IPS-18a (cell line): ENCODE measurements at regions not wholly inside any gene's neighbourhood (a gene's known extent, or its start where the extent isn't known, plus 50 kb on each side); places are given as distances from the start of the nearest gene placed in this dataset.
"Not testable (repeated sequence)": the region's sequence is repeated elsewhere in the genome, so short reads cannot be mapped to it uniquely, and the experiment has no call there.

Source experiments
- H3K27ac ChIP-seq: one replicate; pipeline ENCODE4 v1.5.1; 2013; ENCODE audit warnings: low read length
- H3K27me3 ChIP-seq: one replicate; pipeline ENCODE4 v1.6.1; 2013; ENCODE audit warnings: mild to moderate bottlenecking, low read length; ENCODE audit not compliant: control insufficient read depth, insufficient read depth
- H3K36me3 ChIP-seq: one replicate; pipeline ENCODE4 v1.6.1; 2013; ENCODE audit warnings: low read depth, low read length; ENCODE audit not compliant: control insufficient read depth
- H3K4me1 ChIP-seq: one replicate; pipeline ENCODE4 v1.6.1; 2013; ENCODE audit warnings: low read depth, low read length; ENCODE audit not compliant: control insufficient read depth
- H3K4me3 ChIP-seq: one replicate; pipeline ENCODE4 v1.5.1; 2013; ENCODE audit warnings: low read length
- H3K9ac ChIP-seq: one replicate; pipeline ENCODE4 v1.6.1; 2013; ENCODE audit warnings: mild to moderate bottlenecking, low read length, moderate library complexity
- H3K9me3 ChIP-seq: one replicate; pipeline ENCODE4 v1.6.1; 2013; ENCODE audit warnings: low read depth, low read length; ENCODE audit not compliant: control insufficient read depth

GRCh38 chr9:19925674-19926503 lies 137.1 kb upstream of the SLC24A2 start:
- Histone ChIP-seq H3K27ac (no peak overlapping the region), H3K9ac (peak overlapping the region; percentile 8), H3K4me3 (peak overlapping the region; percentile 32), H3K27me3 (peaks cover 11% of the 10 kb centered on the region), H3K36me3 (no peaks in the 10 kb centered on the region), H3K4me1 (peaks cover 8% of the 10 kb centered on the region), H3K9me3 (no peaks in the 10 kb centered on the region)

- no peaks in the 10 kb centered on the region for H3K9me3 ChIP-seq
- no peak overlapping the region for H3K9ac ChIP-seq
- no peak overlapping the region for H3K4me3 ChIP-seq
- H3K27me3 ChIP-seq = peaks cover 11% of the 10 kb centered on the region
- peaks cover 8% of the 10 kb centered on the region for H3K4me1 ChIP-seq
- no peaks in the 10 kb centered on the region for H3K36me3 ChIP-seq
- no peak overlapping the region for H3K27ac ChIP-seq
Observed at GRCh38 chr9:19924080-19924479, 135.2 kb upstream of the SLC24A2 start.

DNA sequence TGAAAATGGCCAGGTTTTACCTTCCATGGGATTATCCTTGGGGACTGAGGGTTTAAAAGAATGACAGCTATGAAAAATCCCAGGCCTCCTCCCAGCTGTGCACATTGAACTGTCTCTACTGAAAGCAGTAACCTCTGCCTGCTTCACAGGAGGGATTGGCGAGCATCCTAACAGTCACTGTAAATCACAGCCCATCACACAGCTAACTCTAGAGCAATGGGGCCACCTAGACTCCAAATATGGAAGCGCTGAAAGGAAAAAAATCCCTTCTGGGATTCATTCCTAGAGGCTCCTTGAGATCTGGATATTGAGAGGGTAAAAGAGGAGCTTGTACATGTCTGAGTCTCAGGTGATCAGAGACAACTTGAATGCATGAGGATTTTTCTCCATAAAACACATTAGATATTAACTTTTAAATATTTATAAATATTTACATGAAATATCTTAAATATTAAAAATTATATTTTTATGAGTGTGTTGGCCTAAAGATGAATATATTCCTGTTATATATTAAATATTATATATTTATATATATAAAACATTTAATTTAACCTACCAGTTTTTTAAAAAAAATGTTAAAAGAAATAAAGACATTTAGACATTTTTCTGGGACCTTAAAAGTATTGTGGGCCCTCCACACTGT lies 133.8 kb upstream of the SLC24A2 start:
- Histone ChIP-seq H3K27me3 (peaks cover 11% of the 10 kb centered on the region), H3K27ac (no peak overlapping the region), H3K9me3 (no peaks in the 10 kb centered on the region), H3K36me3 (no peaks in the 10 kb centered on the region), H3K4me3 (no peak overlapping the region), H3K4me1 (peaks cover 8% of the 10 kb centered on the region), H3K9ac (no peak overlapping the region)

GRCh38 chr9:19920401-19920800 lies 131.6 kb upstream of the SLC24A2 start:
- no peak overlapping the region for H3K27ac ChIP-seq
- peaks cover 6% of the 10 kb centered on the region for H3K27me3 ChIP-seq
- H3K4me3 ChIP-seq = no peak overlapping the region

DNA sequence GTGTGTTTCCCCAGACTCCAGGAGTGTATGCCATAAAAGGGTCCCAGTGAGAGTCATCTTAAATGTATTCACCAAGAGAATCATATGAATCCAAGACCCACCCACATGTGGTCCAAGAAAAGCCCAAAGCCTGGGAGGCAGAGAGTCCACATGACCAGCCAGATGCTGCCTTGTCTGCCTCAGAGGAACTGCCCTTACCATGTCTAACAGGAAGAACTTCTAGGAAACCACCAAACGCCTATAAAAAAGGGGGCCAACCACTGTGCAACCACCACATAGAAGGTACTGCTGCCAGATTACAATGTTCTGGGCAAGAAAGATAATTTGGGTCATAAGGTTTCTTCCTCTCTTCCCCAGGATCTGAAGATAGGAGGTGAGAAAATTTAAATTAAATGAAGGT lies 129.8 kb upstream of the SLC24A2 start:
- Histone ChIP-seq H3K27ac (no peak overlapping the region), H3K9ac (no peak overlapping the region), H3K4me3 (no peak overlapping the region), H3K27me3 (no peaks in the 10 kb centered on the region), H3K9me3 (no peaks in the 10 kb centered on the region), H3K36me3 (no peaks in the 10 kb centered on the region), H3K4me1 (peaks cover 3% of the 10 kb centered on the region)

More at GRCh38 chr9:19920401-19920800, 131.6 kb upstream of the SLC24A2 start:
- peaks cover 3% of the 10 kb centered on the region for H3K4me1 ChIP-seq
- no peaks in the 10 kb centered on the region for H3K9me3 ChIP-seq
- H3K36me3 ChIP-seq = no peaks in the 10 kb centered on the region
- no peak overlapping the region for H3K9ac ChIP-seq

- Histone ChIP-seq H3K27ac (no peak overlapping the region), H3K4me3 (no peak overlapping the region), H3K9ac (no peak overlapping the region), H3K27me3 (no peaks in the 10 kb centered on the region), H3K36me3 (no peaks in the 10 kb centered on the region), H3K9me3 (no peaks in the 10 kb centered on the region), H3K4me1 (no peaks in the 10 kb centered on the region)
Observed at GRCh38 chr9:19914044-19914443, 125.2 kb upstream of the SLC24A2 start.

DNA sequence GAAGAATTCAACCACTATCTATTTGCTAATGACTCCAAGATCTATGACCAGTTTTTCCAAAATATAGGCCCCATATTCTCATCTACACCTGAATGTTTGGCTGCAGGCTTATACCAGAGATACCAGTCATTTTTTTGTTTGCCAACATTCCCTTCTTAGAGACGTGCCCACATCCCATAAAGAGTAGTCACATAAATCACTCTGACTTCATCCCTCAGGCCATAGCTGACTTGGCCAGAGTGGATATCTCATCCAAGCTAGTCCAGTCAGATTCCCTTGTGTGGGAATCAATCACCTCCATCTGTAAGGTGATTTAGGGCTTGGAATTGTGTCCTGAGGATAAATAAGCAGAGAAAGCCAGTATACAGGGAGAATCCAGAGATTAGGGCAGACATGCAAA lies 124.3 kb upstream of the SLC24A2 start:
- H3K27ac ChIP-seq = no peak overlapping the region
- H3K4me1 ChIP-seq = no peaks in the 10 kb centered on the region
- H3K36me3 ChIP-seq = no peaks in the 10 kb centered on the region
- H3K9ac ChIP-seq = no peak overlapping the region
- no peaks in the 10 kb centered on the region for H3K9me3 ChIP-seq
- H3K4me3 ChIP-seq = no peak overlapping the region
- no peaks in the 10 kb centered on the region for H3K27me3 ChIP-seq

GRCh38 chr9:19903076-19903475 lies 114.2 kb upstream of the SLC24A2 start:
- Histone ChIP-seq H3K4me3 (no peak overlapping the region), H3K27ac (no peak overlapping the region), H3K27me3 (no peaks in the 10 kb centered on the region), H3K9ac (no peak overlapping the region), H3K4me1 (no peaks in the 10 kb centered on the region), H3K36me3 (no peaks in the 10 kb centered on the region), H3K9me3 (no peaks in the 10 kb centered on the region)

GRCh38 chr9:19901586-19901985 lies 112.7 kb upstream of the SLC24A2 start:
- Histone ChIP-seq H3K9ac (no peak overlapping the region), H3K4me3 (no peak overlapping the region), H3K4me1 (no peaks in the 10 kb centered on the region), H3K36me3 (no peaks in the 10 kb centered on the region), H3K27ac (no peak overlapping the region), H3K9me3 (no peaks in the 10 kb centered on the region), H3K27me3 (no peaks in the 10 kb centered on the region)

- Histone ChIP-seq H3K36me3 (no peaks in the 10 kb centered on the region), H3K4me1 (no peaks in the 10 kb centered on the region), H3K27me3 (no peaks in the 10 kb centered on the region), H3K4me3 (no peak overlapping the region), H3K9ac (no peak overlapping the region), H3K9me3 (no peaks in the 10 kb centered on the region), H3K27ac (no peak overlapping the region)
Observed at GRCh38 chr9:19896161-19896560, 107.3 kb upstream of the SLC24A2 start.

DNA sequence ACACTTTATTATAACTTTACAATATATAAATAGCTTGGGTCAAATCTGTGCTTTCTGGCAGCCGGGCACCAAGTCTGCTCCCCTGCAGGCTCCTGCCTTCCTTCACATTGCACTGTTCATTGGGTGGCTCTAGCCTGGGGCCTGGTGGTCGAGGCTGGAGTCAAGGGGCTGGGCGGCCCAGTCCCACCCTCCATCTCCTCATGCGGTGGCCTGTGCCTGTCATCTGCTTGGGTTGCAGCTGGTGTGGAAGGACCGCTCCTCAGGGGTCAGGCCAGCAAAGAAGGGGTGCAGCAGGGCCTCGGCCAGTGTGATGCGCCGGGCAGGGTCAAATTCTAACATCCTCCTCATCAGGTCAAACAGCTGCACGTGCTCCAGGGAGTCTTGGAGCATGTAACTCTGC lies 106.7 kb upstream of the SLC24A2 start:
- H3K9me3 ChIP-seq, H3K27me3 ChIP-seq, H3K9ac ChIP-seq, H3K4me1 ChIP-seq, H3K36me3 ChIP-seq, H3K4me3 ChIP-seq, H3K27ac ChIP-seq: not testable (repeated sequence)

GRCh38 chr9:19895006-19895405 lies 106.2 kb upstream of the SLC24A2 start:
- Histone ChIP-seq H3K9me3 (no peaks in the 10 kb centered on the region), H3K27ac (no peak overlapping the region), H3K4me1 (no peaks in the 10 kb centered on the region), H3K4me3 (no peak overlapping the region), H3K36me3 (no peaks in the 10 kb centered on the region), H3K27me3 (no peaks in the 10 kb centered on the region), H3K9ac (no peak overlapping the region)
